Neuron (in vitro differentiated cells): ENCODE measurements at regions not wholly inside any gene's neighbourhood (a gene's known extent, or its start where the extent isn't known, plus 50 kb on each side); places are given as distances from the start of the nearest gene placed in this dataset.

Experiments used
- H2AFZ ChIP-seq: one replicate; pipeline ENCODE4 v1.6.1; 2013; ENCODE audit warnings: low read depth, mild to moderate bottlenecking, inconsistent platforms, low read length, moderate library complexity
- H3K27me3 ChIP-seq: one replicate; pipeline ENCODE4 v1.6.1; 2013; ENCODE audit warnings: low read length; ENCODE audit not compliant: insufficient read depth
- H3K36me3 ChIP-seq: one replicate; pipeline ENCODE4 v1.6.1; 2013; ENCODE audit warnings: low read length; ENCODE audit not compliant: insufficient read depth
- H3K4me1 ChIP-seq: one replicate; pipeline ENCODE4 v1.6.1; 2013; ENCODE audit warnings: low read length; ENCODE audit not compliant: insufficient read depth
- H3K4me3 ChIP-seq: 2 replicates; pipeline ENCODE4 v1.5.1; 2013; ENCODE audit warnings: mild to moderate bottlenecking, low read length, moderate library complexity
- H3K9me3 ChIP-seq: one replicate; pipeline ENCODE4 v1.6.1; 2013; ENCODE audit warnings: low read length

- H3K4me1 ChIP-seq = no peaks in the 10 kb centered on the region
- no peaks in the 10 kb centered on the region for H3K9me3 ChIP-seq
- no peak overlapping the region for H3K4me3 ChIP-seq
- H3K27me3 ChIP-seq = no peaks in the 10 kb centered on the region
- no peaks in the 10 kb centered on the region for H3K36me3 ChIP-seq
- no peak overlapping the region for H2AFZ ChIP-seq
These were observed 192.3 kb upstream of the C11orf87 start for GRCh38 chr11:109229682-109230081.

- Histone ChIP-seq H3K4me3 (no peak overlapping the region), H3K4me1 (no peaks in the 10 kb centered on the region), H3K27me3 (no peaks in the 10 kb centered on the region), H3K9me3 (no peaks in the 10 kb centered on the region), H3K36me3 (no peaks in the 10 kb centered on the region), H2AFZ (no peak overlapping the region)
These were observed 185.8 kb upstream of the C11orf87 start for GRCh38 chr11:109236188-109236587.

GRCh38 chr11:109236696-109237095 is 185.3 kb upstream of the C11orf87 start:
- no peak overlapping the region for H3K4me3 ChIP-seq
- H3K36me3 ChIP-seq = no peaks in the 10 kb centered on the region
- H3K4me1 ChIP-seq = no peaks in the 10 kb centered on the region

GRCh38 chr11:109237636-109238035 is 184.4 kb upstream of the C11orf87 start:
- Histone ChIP-seq H3K36me3 (no peaks in the 10 kb centered on the region), H3K4me3 (no peak overlapping the region), H3K27me3 (no peaks in the 10 kb centered on the region), H2AFZ (no peak overlapping the region), H3K4me1 (no peaks in the 10 kb centered on the region), H3K9me3 (no peaks in the 10 kb centered on the region)

More at GRCh38 chr11:109236696-109237095, 185.3 kb upstream of the C11orf87 start:
- Histone ChIP-seq H3K27me3 (no peaks in the 10 kb centered on the region), H2AFZ (no peak overlapping the region), H3K9me3 (no peaks in the 10 kb centered on the region)

- H3K4me1 ChIP-seq = no peaks in the 10 kb centered on the region
- no peaks in the 10 kb centered on the region for H3K9me3 ChIP-seq
- no peak overlapping the region for H2AFZ ChIP-seq
- no peaks in the 10 kb centered on the region for H3K27me3 ChIP-seq
- H3K4me3 ChIP-seq = no peak overlapping the region
- H3K36me3 ChIP-seq = no peaks in the 10 kb centered on the region
These were observed 179.9 kb upstream of the C11orf87 start for GRCh38 chr11:109241988-109242536.

- H2AFZ ChIP-seq = no peak overlapping the region
- H3K36me3 ChIP-seq = no peaks in the 10 kb centered on the region
- no peaks in the 10 kb centered on the region for H3K4me1 ChIP-seq
- H3K9me3 ChIP-seq = no peaks in the 10 kb centered on the region
- H3K4me3 ChIP-seq = no peak overlapping the region
- H3K27me3 ChIP-seq = no peaks in the 10 kb centered on the region
These were observed 174.9 kb upstream of the C11orf87 start for GRCh38 chr11:109247071-109247470.

GRCh38 chr11:109249597-109249996 is 172.4 kb upstream of the C11orf87 start:
- Histone ChIP-seq H2AFZ (no peak overlapping the region), H3K4me1 (no peaks in the 10 kb centered on the region), H3K36me3 (no peaks in the 10 kb centered on the region), H3K4me3 (no peak overlapping the region), H3K9me3 (no peaks in the 10 kb centered on the region), H3K27me3 (no peaks in the 10 kb centered on the region)

- Histone ChIP-seq H3K36me3 (no peaks in the 10 kb centered on the region), H3K9me3 (no peaks in the 10 kb centered on the region), H2AFZ (no peak overlapping the region), H3K4me3 (no peak overlapping the region), H3K27me3 (no peaks in the 10 kb centered on the region), H3K4me1 (no peaks in the 10 kb centered on the region)
These were observed 170.8 kb upstream of the C11orf87 start for GRCh38 chr11:109251230-109251629.

GRCh38 chr11:109264128-109264527 is 157.9 kb upstream of the C11orf87 start:
- Histone ChIP-seq H3K27me3 (no peaks in the 10 kb centered on the region), H2AFZ (no peak overlapping the region), H3K9me3 (no peaks in the 10 kb centered on the region), H3K36me3 (no peaks in the 10 kb centered on the region), H3K4me1 (no peaks in the 10 kb centered on the region), H3K4me3 (no peak overlapping the region)

- H3K4me1 ChIP-seq = no peaks in the 10 kb centered on the region
- H3K36me3 ChIP-seq = no peaks in the 10 kb centered on the region
- H3K9me3 ChIP-seq = no peaks in the 10 kb centered on the region
- H3K4me3 ChIP-seq = no peak overlapping the region
- no peaks in the 10 kb centered on the region for H3K27me3 ChIP-seq
- H2AFZ ChIP-seq = no peak overlapping the region
These were observed 154.5 kb upstream of the C11orf87 start for GRCh38 chr11:109267293-109268095.

- H3K27me3 ChIP-seq = no peaks in the 10 kb centered on the region
- H3K36me3 ChIP-seq = no peaks in the 10 kb centered on the region
- H3K4me1 ChIP-seq = no peaks in the 10 kb centered on the region
- no peaks in the 10 kb centered on the region for H3K9me3 ChIP-seq
- H3K4me3 ChIP-seq = no peak overlapping the region
- H2AFZ ChIP-seq = no peak overlapping the region
These were observed 146.1 kb upstream of the C11orf87 start for GRCh38 chr11:109275931-109276330.

- Histone ChIP-seq H2AFZ (no peak overlapping the region), H3K27me3 (no peaks in the 10 kb centered on the region), H3K9me3 (no peaks in the 10 kb centered on the region), H3K36me3 (no peaks in the 10 kb centered on the region), H3K4me3 (no peak overlapping the region), H3K4me1 (no peaks in the 10 kb centered on the region)
These were observed 136.5 kb upstream of the C11orf87 start for GRCh38 chr11:109285465-109285864.

- Histone ChIP-seq H2AFZ (no peak overlapping the region), H3K9me3 (no peaks in the 10 kb centered on the region), H3K4me3 (no peak overlapping the region), H3K4me1 (no peaks in the 10 kb centered on the region), H3K27me3 (no peaks in the 10 kb centered on the region), H3K36me3 (no peaks in the 10 kb centered on the region)
These were observed 130.4 kb upstream of the C11orf87 start for GRCh38 chr11:109291553-109291952.

- no peaks in the 10 kb centered on the region for H3K27me3 ChIP-seq
- H2AFZ ChIP-seq = no peak overlapping the region
- no peak overlapping the region for H3K4me3 ChIP-seq
- no peaks in the 10 kb centered on the region for H3K36me3 ChIP-seq
- H3K4me1 ChIP-seq = no peaks in the 10 kb centered on the region
- H3K9me3 ChIP-seq = no peaks in the 10 kb centered on the region
These were observed 123.1 kb upstream of the C11orf87 start for GRCh38 chr11:109298865-109299264.
